NK-92 treated with Interleukin-12 subunit alpha and Interleukin-12 subunit beta, amount 100 ng/mL, for 24 hours (cell line): ENCODE measurements at regions not wholly inside any gene's neighbourhood (a gene's known extent, or its start where the extent isn't known, plus 50 kb on each side); places are given as distances from the start of the nearest gene placed in this dataset.

ENCODE experiments used
- DNase-seq: peaks from one replicate; lab custom pipeline; 2025; lab: John Stamatoyannopoulos, UW

DNA sequence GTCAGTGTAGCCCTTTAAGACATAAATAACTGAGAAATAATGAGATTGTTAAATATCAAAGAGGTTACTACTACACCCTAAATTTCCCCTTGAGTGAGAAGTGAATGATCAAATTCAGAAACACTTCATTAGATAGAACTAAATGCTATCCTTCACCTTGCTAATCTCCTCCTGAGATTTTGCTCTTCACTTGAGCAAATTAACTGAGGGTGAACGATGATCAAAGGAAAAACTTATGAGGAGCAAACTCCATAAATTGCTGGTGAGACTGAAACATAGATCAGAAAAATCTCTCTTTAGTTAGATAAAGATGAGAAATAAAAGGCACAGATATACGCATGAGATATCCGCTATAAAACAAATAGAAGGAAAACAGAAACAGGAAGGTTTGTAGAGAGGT lies 63.1 kb upstream of the TANC1 start:
- no peak for DNase-seq

DNA sequence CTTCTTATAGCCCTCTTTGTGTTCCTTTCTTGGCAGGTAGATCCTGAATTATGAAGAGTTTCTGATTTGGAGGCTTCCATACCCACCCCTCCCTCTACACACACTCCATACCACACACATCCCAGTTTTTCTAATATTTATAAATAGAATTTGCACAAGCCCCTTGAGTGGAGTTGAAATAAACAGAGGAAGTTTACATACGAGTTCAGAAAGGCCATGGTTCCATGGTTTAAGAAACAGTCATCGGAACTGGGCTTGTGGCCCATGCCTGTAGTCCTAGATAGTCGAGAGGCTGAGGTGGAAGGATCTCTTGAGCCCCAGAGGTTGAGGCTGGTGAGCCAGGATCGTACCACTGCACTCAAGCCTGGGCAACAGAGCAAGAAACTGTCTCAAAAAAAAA lies 62.7 kb upstream of the TANC1 start:
- DNase-seq: no peak

DNA sequence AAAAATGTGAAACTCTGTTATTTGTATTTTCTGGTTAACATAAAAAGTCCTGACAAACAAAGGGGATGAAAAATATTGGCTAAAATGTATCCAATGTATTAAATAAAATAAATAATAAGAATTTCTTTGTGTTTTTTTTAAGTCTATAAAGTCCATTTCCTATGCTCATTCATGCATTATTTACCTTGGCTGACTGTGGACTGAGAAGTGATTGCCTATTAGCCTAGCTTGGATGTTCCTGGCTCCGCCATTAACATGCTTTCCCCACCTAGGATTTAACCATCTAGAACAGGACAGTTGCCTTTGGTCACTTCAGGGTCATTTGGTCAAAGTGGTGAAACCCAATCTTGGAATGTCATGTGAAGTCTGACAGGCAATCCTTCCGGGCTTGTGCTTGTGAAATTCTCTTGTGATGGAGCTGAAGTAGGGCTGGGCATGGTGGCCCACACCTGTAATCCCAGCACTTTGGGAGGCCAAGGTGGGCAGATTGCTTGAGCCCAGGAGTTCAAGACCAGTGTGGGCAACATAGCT lies 60.4 kb upstream of the TANC1 start:
- no peak for DNase-seq

DNA sequence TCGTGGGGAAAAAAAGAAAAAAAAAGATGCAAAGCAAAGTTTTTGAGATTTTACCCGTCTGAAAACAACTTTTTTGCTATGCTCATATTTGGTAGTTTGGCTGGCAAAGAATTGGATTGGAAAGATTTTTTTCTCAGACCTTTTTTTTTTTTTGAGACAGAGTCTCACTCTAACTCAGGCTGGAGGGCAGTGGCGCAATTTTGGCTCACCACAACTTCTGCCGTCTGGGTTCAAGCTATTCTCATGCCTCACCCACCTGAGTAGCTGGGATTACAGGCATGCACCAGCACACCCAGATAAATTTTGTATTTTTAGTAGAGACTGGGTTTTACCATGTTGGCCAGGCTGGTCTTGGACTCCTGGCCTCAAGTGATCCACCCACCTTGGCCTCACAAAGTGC lies 56.3 kb upstream of the TANC1 start:
- no peak for DNase-seq

DNA sequence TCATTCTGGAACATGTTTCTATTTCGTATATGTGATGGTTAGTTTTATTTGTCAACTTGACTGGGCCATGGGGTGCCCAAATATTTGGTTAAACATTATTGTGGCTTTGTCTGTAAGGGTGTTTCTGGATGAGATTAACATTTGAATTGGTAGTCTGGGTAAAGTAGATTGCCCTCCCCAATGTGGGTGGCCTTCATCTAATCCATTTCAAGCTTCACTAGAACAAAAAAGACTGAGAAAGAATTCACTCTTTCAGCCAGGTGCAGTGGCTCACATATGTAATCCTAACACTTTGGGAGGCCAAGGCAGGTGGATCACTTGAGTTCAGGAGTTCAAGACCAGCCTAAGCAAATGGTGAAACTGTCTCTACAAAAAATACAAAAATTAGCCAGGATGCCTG lies 55.7 kb upstream of the TANC1 start:
- DNase-seq: no peak

DNA sequence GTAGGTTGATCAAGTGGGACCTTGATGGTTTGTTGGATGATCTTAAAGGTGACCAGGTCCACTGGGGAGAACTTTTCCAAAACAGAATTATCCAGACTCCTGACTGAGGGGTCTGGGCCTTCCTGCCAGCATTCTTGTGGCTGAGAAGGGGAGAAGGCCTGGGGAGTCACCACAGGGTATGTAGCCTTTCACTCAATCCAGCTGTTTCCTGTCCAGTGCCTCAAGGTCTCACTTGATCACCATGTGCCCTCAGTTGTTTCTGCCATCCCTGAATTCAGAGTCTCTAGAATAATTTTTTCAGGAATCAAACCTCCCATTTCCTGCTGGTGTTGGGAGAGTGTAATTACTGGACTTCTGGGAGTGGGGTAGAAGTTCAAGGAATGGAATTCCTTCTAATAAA lies 54.4 kb upstream of the TANC1 start:
- DNase-seq: no peak

DNA sequence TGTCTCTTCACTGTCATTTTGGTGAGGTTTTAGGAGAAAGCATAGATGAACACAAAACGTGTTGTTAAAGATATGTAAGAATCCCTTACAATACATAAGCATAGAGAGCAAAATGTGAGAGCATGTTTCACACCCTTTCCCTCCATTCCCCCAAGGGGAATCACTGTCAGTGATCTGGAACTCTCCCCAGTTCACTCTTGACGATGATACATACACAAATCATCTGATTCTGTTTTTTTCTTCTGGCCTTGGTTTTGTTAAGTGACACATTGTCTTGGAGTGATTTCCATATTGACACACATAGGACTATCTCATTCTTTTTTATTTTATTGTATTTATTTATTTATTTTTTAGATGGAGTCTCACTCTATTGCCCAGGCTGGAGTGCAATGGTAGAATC lies 53.7 kb upstream of the TANC1 start:
- no peak for DNase-seq

DNA sequence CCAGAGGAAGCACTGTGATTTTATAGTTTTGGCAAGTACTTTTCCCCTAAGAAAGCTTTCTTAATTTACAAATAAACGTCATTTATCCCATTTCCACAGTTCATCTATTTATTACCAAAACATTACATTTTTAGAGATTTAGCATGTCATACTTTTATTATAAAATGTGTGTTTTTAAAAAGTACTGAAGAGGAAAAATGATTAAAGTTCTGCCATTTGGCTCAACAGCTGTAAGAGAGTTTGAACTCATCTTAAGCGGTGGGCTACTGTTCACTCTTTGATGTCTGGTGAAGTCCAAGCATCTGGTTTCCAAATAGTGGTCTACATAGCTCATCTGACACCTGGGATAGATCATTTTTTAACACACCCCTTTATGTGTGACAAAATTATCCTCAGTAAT lies 51.3 kb upstream of the TANC1 start:
- no peak for DNase-seq

DNA sequence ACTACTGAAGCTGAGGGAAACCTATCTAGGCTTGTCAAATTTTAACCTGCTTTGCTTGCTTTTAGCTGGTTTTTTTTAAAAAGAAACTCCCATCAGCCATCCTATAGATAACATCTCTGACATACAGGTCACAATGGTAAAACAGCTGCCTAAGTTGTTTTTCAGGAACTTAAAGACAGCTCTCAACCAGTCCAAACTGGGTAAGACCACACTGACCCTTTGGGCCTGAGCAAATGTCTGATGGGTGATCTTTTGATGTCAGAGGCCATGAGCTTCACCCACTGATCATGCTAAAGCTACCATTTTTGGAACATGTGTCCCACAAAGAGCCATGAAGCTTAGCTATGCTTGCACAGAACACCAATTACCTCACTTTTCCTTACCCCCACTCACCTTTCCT lies 50.0 kb upstream of the TANC1 start:
- no peak for DNase-seq
